Activated CD8-positive, alpha-beta memory T cell treated with anti-CD3 and anti-CD28 coated beads for 36 hours (primary cell): ENCODE measurements at regions not wholly inside any gene's neighbourhood (a gene's known extent, or its start where the extent isn't known, plus 50 kb on each side); places are given as distances from the start of the nearest gene placed in this dataset.

Experiments
- CTCF ChIA-PET: fragments of 350-600 bp; sonication (Branson Sonifier 250); formaldehyde crosslinking; loops from one replicate; lab custom pipeline; 2021; ENCODE audit warnings: antibody characterized with exemption; lab: Charles Lee
- POLR2A ChIA-PET: fragments of 350-600 bp; sonication (Branson Sonifier 250); formaldehyde crosslinking; loops from one replicate; lab custom pipeline; 2021; ENCODE audit warnings: antibody characterized with exemption; lab: Charles Lee

- CTCF ChIA-PET = no interaction called here
These were observed 193.9 kb downstream of the FIGN start for GRCh38 chr2:163541943-163542342.

GRCh38 chr2:163541495-163541894, 194.3 kb downstream of the FIGN start:
- ChIA-PET CTCF (no interaction called here), POLR2A (no interaction called here)

More at GRCh38 chr2:163541943-163542342, 193.9 kb downstream of the FIGN start:
- POLR2A ChIA-PET = no interaction called here

- ChIA-PET CTCF (no interaction called here), POLR2A (no interaction called here)
These were observed 207.1 kb downstream of the FIGN start for GRCh38 chr2:163528640-163529217.

- POLR2A ChIA-PET = no interaction called here
- CTCF ChIA-PET = no interaction called here
These were observed 208.4 kb downstream of the FIGN start for GRCh38 chr2:163527381-163527780.

- CTCF ChIA-PET = no interaction called here
- POLR2A ChIA-PET = no interaction called here
These were observed 217.0 kb downstream of the FIGN start for GRCh38 chr2:163518762-163519161.

- CTCF ChIA-PET = no interaction called here
- POLR2A ChIA-PET = no interaction called here
These were observed 220.0 kb downstream of the FIGN start for GRCh38 chr2:163515836-163516235.

- POLR2A ChIA-PET = no interaction called here
- CTCF ChIA-PET = no interaction called here
These were observed 230.5 kb downstream of the FIGN start for GRCh38 chr2:163505281-163505680.

GRCh38 chr2:163493359-163494298, 242.2 kb downstream of the FIGN start:
- ChIA-PET CTCF (no interaction called here), POLR2A (no interaction called here)

- POLR2A ChIA-PET = no interaction called here
These were observed 244.0 kb downstream of the FIGN start for GRCh38 chr2:163491850-163492249.

GRCh38 chr2:163490281-163490680, 245.5 kb downstream of the FIGN start:
- CTCF ChIA-PET = no interaction called here
- POLR2A ChIA-PET = no interaction called here

More at GRCh38 chr2:163491850-163492249, 244.0 kb downstream of the FIGN start:
- CTCF ChIA-PET = no interaction called here

- ChIA-PET POLR2A (no interaction called here), CTCF (interaction anchor here (1.0 kb wide), 1 partner anchor 9 kb away, joined by 3 read pairs; no protein-coding TSS in a partner anchor)
These were observed 254.3 kb downstream of the FIGN start for GRCh38 chr2:163481515-163481914.

- POLR2A ChIA-PET = no interaction called here
- CTCF ChIA-PET = no interaction called here
These were observed 256.2 kb downstream of the FIGN start for GRCh38 chr2:163479599-163479998.

- ChIA-PET POLR2A (no interaction called here), CTCF (no interaction called here)
These were observed 260.0 kb downstream of the FIGN start for GRCh38 chr2:163475815-163476214.

- ChIA-PET CTCF (no interaction called here), POLR2A (no interaction called here)
These were observed 260.9 kb downstream of the FIGN start for GRCh38 chr2:163474889-163475288.

GRCh38 chr2:163474319-163474744, 261.5 kb downstream of the FIGN start:
- CTCF ChIA-PET = no interaction called here
- POLR2A ChIA-PET = no interaction called here

- CTCF ChIA-PET = interaction anchor here (1.4 kb wide), 1 partner anchor 10 kb away, joined by 3 read pairs; no protein-coding TSS in a partner anchor
- POLR2A ChIA-PET = no interaction called here
These were observed 263.9 kb downstream of the FIGN start for GRCh38 chr2:163471947-163472346.

- POLR2A ChIA-PET = no interaction called here
- CTCF ChIA-PET = no interaction called here
These were observed 266.2 kb downstream of the FIGN start for GRCh38 chr2:163469561-163469962.

GRCh38 chr2:163467251-163467630, 268.6 kb downstream of the FIGN start:
- ChIA-PET CTCF (no interaction called here), POLR2A (no interaction called here)

GRCh38 chr2:163466331-163467250, 269.2 kb downstream of the FIGN start:
- ChIA-PET POLR2A (no interaction called here), CTCF (no interaction called here)

GRCh38 chr2:163465440-163465839, 270.4 kb downstream of the FIGN start:
- ChIA-PET CTCF (no interaction called here), POLR2A (no interaction called here)
